Spleen (tissue), 7 donors: ENCODE measurements at regions not wholly inside any gene's neighbourhood (a gene's known extent, or its start where the extent isn't known, plus 50 kb on each side); places are given as distances from the start of the nearest gene placed in this dataset.

Source experiments
- POLR2A ChIP-seq, 3 donors: fragments of 450-650 bp; IDR thresholded peaks; one replicate each; pipeline ENCODE4 v1.5.1; 2017; ENCODE audit warnings: antibody characterized with exemption in 3 of 3, mild to moderate bottlenecking in 1 of 3
- TF ChIP-seq, protein P1 (sequence below), 11 experiments: fragments of 200-600 bp in 7 of 11; fragments of 450-650 bp in 4 of 11; sonication (generic) in 4 of 11; IDR thresholded peaks in 8 of 11; conservative IDR thresholded peaks in 3 of 11; 1 replicate in 7 of 11; 2 replicates in 4 of 11; pipeline versions ENCODE4 v1.4.0 to v1.8.0; 2016 to 2021; ENCODE audit warnings: antibody characterized with exemption in 11 of 11, inconsistent platforms in 4 of 11, mild to moderate bottlenecking in 1 of 11
- donor health status: DM: no; HTN: no; CAD: no; lungs with moderate emphysema.
- donor health status: DM: no; HTN: no; CAD: no.
- donor health status: DM: no; HTN: no; CAD: no.

DNA sequence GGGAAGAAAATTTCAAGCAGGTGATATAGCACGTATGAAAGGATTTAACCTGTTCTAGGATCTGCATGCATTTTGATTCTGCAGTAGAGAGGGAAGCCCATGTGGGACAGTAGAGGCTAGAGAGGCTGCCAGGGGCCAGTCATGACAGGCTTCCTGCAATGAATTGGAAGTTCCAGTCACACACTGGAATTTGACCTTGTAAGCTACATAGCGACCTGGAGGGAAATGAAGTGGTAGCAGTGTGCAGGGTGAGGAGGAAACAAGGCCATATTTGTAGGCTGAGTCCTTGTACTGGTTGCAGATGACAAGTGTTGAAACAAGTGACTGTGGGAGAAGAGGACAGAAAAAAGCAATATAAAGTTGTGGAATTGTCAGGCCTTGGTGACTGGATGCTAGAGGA is 58.6 kb upstream of the OLIG3 start:
- TF ChIP-seq, protein P1, sequence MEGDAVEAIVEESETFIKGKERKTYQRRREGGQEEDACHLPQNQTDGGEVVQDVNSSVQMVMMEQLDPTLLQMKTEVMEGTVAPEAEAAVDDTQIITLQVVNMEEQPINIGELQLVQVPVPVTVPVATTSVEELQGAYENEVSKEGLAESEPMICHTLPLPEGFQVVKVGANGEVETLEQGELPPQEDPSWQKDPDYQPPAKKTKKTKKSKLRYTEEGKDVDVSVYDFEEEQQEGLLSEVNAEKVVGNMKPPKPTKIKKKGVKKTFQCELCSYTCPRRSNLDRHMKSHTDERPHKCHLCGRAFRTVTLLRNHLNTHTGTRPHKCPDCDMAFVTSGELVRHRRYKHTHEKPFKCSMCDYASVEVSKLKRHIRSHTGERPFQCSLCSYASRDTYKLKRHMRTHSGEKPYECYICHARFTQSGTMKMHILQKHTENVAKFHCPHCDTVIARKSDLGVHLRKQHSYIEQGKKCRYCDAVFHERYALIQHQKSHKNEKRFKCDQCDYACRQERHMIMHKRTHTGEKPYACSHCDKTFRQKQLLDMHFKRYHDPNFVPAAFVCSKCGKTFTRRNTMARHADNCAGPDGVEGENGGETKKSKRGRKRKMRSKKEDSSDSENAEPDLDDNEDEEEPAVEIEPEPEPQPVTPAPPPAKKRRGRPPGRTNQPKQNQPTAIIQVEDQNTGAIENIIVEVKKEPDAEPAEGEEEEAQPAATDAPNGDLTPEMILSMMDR (IDR thresholded peaks at IDR 0.05 in 8 of 11, conservative IDR thresholded peaks at IDR 0.05 in 3 of 11): no peak
- no peak for TF ChIP-seq POLR2A (IDR thresholded peaks at IDR 0.05)
